Upper lobe of left lung (tissue), 6 donors: ENCODE measurements at regions not wholly inside any gene's neighbourhood (a gene's known extent, or its start where the extent isn't known, plus 50 kb on each side); places are given as distances from the start of the nearest gene placed in this dataset.

ENCODE experiments used
- ATAC-seq, 2 donors: fragments of 200-7000 bp; cut with Tn5 transposase; one replicate each; pipeline ENCODE4 v1.9.1; 2022; ENCODE audit warnings: mild to moderate bottlenecking in 2 of 2, moderate library complexity in 2 of 2; ENCODE audit not compliant: low FRiP score in 2 of 2
- DNase-seq, 2 donors: peaks; one replicate each; pipeline ENCODE4 v3.0.0-alpha.2; 2019 to 2020
- H3K27ac ChIP-seq, 4 donors: fragments of 200-600 bp; sonication (generic); one replicate each; pipeline ENCODE4 v1.5.1; 2016 to 2019
- H3K27me3 ChIP-seq, 4 donors: fragments of 200-600 bp; sonication (generic); one replicate each; pipeline ENCODE4 v1.5.1; 2017 to 2019
- H3K36me3 ChIP-seq, 4 donors: fragments of 200-600 bp; sonication (generic); one replicate each; pipeline ENCODE4 v1.5.1; 2016 to 2019
- H3K4me1 ChIP-seq, 4 donors: fragments of 200-600 bp; sonication (generic); one replicate each; pipeline ENCODE4 v1.5.1; 2018 to 2019
- H3K4me3 ChIP-seq, 4 donors: fragments of 200-600 bp; sonication (generic); one replicate each; pipeline ENCODE4 v1.5.1; 2017 to 2019; ENCODE audit warnings: mild to moderate bottlenecking in 2 of 4, moderate library complexity in 1 of 4
- H3K9me3 ChIP-seq, 4 donors: fragments of 200-600 bp; sonication (generic); one replicate each; pipeline ENCODE4 v1.5.1; 2018 to 2019
- CTCF ChIP-seq, 6 experiments: fragments of 450-650 bp in 4 of 6; fragments of 200-600 bp in 2 of 6; sonication (generic) in 2 of 6; IDR thresholded peaks; one replicate each; pipeline ENCODE4 v1.5.1; 2016 to 2019; ENCODE audit warnings: antibody characterized with exemption in 6 of 6
- EP300 ChIP-seq, 4 donors: sonication (generic); formaldehyde crosslinking; IDR thresholded peaks; one replicate each; pipeline ENCODE4 v1.5.1; 2017; ENCODE audit warnings: antibody characterized with exemption in 4 of 4, control low read depth in 2 of 4
- POLR2A ChIP-seq, 4 donors: fragments of 450-650 bp; IDR thresholded peaks; one replicate each; pipeline ENCODE4 v1.5.1; 2016 to 2017; ENCODE audit warnings: antibody characterized with exemption in 4 of 4, mild to moderate bottlenecking in 2 of 4
- POLR2AphosphoS5 ChIP-seq, 2 donors: sonication (generic); formaldehyde crosslinking; IDR thresholded peaks; one replicate each; pipeline ENCODE4 v1.5.1; 2017; ENCODE audit warnings: antibody characterized with exemption in 2 of 2
- WGBS, 2 donors: methylation state at CpG; one replicate each; pipeline ENCODE4 v1.1.5; 2017 to 2018; 5-methylcytosine and 5-hydroxymethylcytosine counted together
- donor health status: DM: no; HTN: no; CAD: no; lungs with moderate emphysema.
- donor health status: DM: no; HTN: yes; CAD: no; lungs with severe emphysema.

- no peak for TF ChIP-seq POLR2A (IDR thresholded peaks at IDR 0.05)
- no peak for TF ChIP-seq POLR2AphosphoS5 (IDR thresholded peaks at IDR 0.05)
- no peak for TF ChIP-seq EP300 (IDR thresholded peaks at IDR 0.05)
- TF ChIP-seq CTCF (IDR thresholded peaks at IDR 0.05): no peak
- no peak for ATAC-seq
- no peak for DNase-seq
- H3K27me3 ChIP-seq: no peaks in the 10 kb centered on the region
- no peaks in the 10 kb centered on the region for H3K4me1 ChIP-seq
- H3K9me3 ChIP-seq: no peaks in the 10 kb centered on the region
- 57 to 71% methylated on average over 9 of the region's 9 CpGs for WGBS, 2 donors
- no peak overlapping the region for H3K27ac ChIP-seq
- H3K36me3 ChIP-seq: no peaks in the 10 kb centered on the region
- H3K4me3 ChIP-seq: no peak overlapping the region
Observed at GRCh38 chr10:128421371-128422160, 295.3 kb upstream of the MKI67 start.

- H3K9me3 ChIP-seq: no peaks in the 10 kb centered on the region
- 86 to 87% methylated on average over 13 of the region's 13 CpGs for WGBS, 2 donors
- DNase-seq (no peak), ATAC-seq (no peak)
- H3K4me3 ChIP-seq: no peak overlapping the region
- H3K36me3 ChIP-seq: no peaks in the 10 kb centered on the region
- H3K27me3 ChIP-seq: no peaks in the 10 kb centered on the region
- no peak overlapping the region for H3K27ac ChIP-seq
- TF ChIP-seq POLR2A (IDR thresholded peaks at IDR 0.05) (no peak), POLR2AphosphoS5 (IDR thresholded peaks at IDR 0.05) (no peak), CTCF (IDR thresholded peaks at IDR 0.05) (no peak), EP300 (IDR thresholded peaks at IDR 0.05) (no peak)
- no peaks in the 10 kb centered on the region for H3K4me1 ChIP-seq
Observed at GRCh38 chr10:128422190-128422589, 296.0 kb upstream of the MKI67 start.

GRCh38 chr10:128422999-128423398 lies 296.8 kb upstream of the MKI67 start:
- DNase-seq (no peak), ATAC-seq (no peak)
- H3K27ac ChIP-seq: no peak overlapping the region
- H3K9me3 ChIP-seq: no peaks in the 10 kb centered on the region
- H3K36me3 ChIP-seq: no peaks in the 10 kb centered on the region
- no peak overlapping the region for H3K4me3 ChIP-seq
- no peaks in the 10 kb centered on the region for H3K4me1 ChIP-seq
- H3K27me3 ChIP-seq: no peaks in the 10 kb centered on the region
- TF ChIP-seq CTCF (IDR thresholded peaks at IDR 0.05): no peak
- no peak for TF ChIP-seq POLR2AphosphoS5 (IDR thresholded peaks at IDR 0.05)
- TF ChIP-seq POLR2A (IDR thresholded peaks at IDR 0.05): no peak
- 89 to 92% methylated on average over 5 of the region's 5 CpGs for WGBS, 2 donors

- ATAC-seq (no peak), DNase-seq (no peak)
- WGBS, 2 donors: 75 to 81% methylated on average over 10 of the region's 10 CpGs
- Histone ChIP-seq H3K27ac (no peak overlapping the region), H3K4me3 (no peak overlapping the region), H3K36me3 (no peaks in the 10 kb centered on the region), H3K4me1 (no peaks in the 10 kb centered on the region), H3K9me3 (no peaks in the 10 kb centered on the region), H3K27me3 (no peaks in the 10 kb centered on the region)
- TF ChIP-seq EP300 (IDR thresholded peaks at IDR 0.05) (no peak), POLR2AphosphoS5 (IDR thresholded peaks at IDR 0.05) (no peak)
Observed at GRCh38 chr10:128429321-128429720, 303.1 kb upstream of the MKI67 start.

- WGBS, 2 donors: 60 to 65% methylated on average over 23 to 32 of the region's 33 CpGs
- ATAC-seq (peak in 1 of 2 donors; percentile 17), DNase-seq (peak in 1 of 2 donors; percentile 61)
Observed at GRCh38 chr10:128429835-128430513, 303.8 kb upstream of the MKI67 start.

More at GRCh38 chr10:128429835-128430513, 303.8 kb upstream of the MKI67 start:
- Histone ChIP-seq H3K4me3 (no peak overlapping the region), H3K9me3 (no peaks in the 10 kb centered on the region), H3K36me3 (no peaks in the 10 kb centered on the region), H3K27ac (no peak overlapping the region), H3K27me3 (no peaks in the 10 kb centered on the region), H3K4me1 (no peaks in the 10 kb centered on the region)
- TF ChIP-seq POLR2A (IDR thresholded peaks at IDR 0.05) (no peak), POLR2AphosphoS5 (IDR thresholded peaks at IDR 0.05) (no peak), EP300 (IDR thresholded peaks at IDR 0.05) (no peak), CTCF (IDR thresholded peaks at IDR 0.05) (no peak)
